Right lobe of liver (tissue), 4 donors: ENCODE measurements at regions not wholly inside any gene's neighbourhood (a gene's known extent, or its start where the extent isn't known, plus 50 kb on each side); places are given as distances from the start of the nearest gene placed in this dataset.

Experiments
- POLR2A ChIP-seq: fragments of 450-650 bp; IDR thresholded peaks from one replicate; pipeline ENCODE4 v1.6.1; 2017; ENCODE audit warnings: antibody characterized with exemption, mild to moderate bottlenecking
- TF ChIP-seq, protein P1 (sequence below), 4 donors: fragments of 200-600 bp in 3 of 4; fragments of 450-650 bp in 1 of 4; IDR thresholded peaks; one replicate each; pipeline versions ENCODE4 v1.5.1 to v1.8.0; 2016 to 2022; ENCODE audit warnings: antibody characterized with exemption in 4 of 4, mild to moderate bottlenecking in 2 of 4
- donor health status: DM: no; HTN: no; CAD: no.
- donor health status: DM: no; HTN: no; CAD: no.
- donor health status: DM: no; HTN: yes; CAD: no.

DNA sequence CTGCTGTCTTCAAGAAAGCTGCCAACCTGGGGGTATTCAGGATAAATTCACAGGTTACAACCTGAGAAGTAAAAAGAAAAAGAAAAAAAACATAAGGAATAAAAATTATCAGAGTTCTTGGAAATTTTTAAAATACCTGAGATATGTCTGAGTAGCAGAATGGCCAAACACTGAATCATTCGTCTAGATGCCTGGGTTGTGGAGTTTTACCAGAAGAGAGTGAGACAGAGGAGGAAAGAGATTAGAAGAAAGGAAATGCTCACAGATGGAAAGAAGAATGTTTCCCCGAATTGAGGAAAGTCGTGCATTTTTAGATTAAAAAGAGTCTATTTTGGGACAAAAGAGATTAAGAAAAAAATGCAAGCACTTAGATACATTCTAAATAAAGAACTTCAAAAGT, 1026.7 kb downstream of the TBC1D22A start:
- TF ChIP-seq, protein P1, sequence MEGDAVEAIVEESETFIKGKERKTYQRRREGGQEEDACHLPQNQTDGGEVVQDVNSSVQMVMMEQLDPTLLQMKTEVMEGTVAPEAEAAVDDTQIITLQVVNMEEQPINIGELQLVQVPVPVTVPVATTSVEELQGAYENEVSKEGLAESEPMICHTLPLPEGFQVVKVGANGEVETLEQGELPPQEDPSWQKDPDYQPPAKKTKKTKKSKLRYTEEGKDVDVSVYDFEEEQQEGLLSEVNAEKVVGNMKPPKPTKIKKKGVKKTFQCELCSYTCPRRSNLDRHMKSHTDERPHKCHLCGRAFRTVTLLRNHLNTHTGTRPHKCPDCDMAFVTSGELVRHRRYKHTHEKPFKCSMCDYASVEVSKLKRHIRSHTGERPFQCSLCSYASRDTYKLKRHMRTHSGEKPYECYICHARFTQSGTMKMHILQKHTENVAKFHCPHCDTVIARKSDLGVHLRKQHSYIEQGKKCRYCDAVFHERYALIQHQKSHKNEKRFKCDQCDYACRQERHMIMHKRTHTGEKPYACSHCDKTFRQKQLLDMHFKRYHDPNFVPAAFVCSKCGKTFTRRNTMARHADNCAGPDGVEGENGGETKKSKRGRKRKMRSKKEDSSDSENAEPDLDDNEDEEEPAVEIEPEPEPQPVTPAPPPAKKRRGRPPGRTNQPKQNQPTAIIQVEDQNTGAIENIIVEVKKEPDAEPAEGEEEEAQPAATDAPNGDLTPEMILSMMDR (IDR thresholded peaks at IDR 0.05): no peak
- TF ChIP-seq POLR2A: no peak
